GM12873 (cell line): ENCODE measurements at regions not wholly inside any gene's neighbourhood (a gene's known extent, or its start where the extent isn't known, plus 50 kb on each side); places are given as distances from the start of the nearest gene placed in this dataset.

ENCODE experiments used
- TF ChIP-seq, protein P1 (sequence below): IDR thresholded peaks from 2 replicates; pipeline ENCODE4 v1.5.1; 2012; ENCODE audit warnings: low read depth, mild to moderate bottlenecking, moderate library complexity, low read length, control low read depth; ENCODE audit not compliant: insufficient read depth; ENCODE audit errors: missing control alignments

GRCh38 chr9:16282718-16283117 is 587.8 kb downstream of the BNC2 start:
- TF ChIP-seq, protein P1, sequence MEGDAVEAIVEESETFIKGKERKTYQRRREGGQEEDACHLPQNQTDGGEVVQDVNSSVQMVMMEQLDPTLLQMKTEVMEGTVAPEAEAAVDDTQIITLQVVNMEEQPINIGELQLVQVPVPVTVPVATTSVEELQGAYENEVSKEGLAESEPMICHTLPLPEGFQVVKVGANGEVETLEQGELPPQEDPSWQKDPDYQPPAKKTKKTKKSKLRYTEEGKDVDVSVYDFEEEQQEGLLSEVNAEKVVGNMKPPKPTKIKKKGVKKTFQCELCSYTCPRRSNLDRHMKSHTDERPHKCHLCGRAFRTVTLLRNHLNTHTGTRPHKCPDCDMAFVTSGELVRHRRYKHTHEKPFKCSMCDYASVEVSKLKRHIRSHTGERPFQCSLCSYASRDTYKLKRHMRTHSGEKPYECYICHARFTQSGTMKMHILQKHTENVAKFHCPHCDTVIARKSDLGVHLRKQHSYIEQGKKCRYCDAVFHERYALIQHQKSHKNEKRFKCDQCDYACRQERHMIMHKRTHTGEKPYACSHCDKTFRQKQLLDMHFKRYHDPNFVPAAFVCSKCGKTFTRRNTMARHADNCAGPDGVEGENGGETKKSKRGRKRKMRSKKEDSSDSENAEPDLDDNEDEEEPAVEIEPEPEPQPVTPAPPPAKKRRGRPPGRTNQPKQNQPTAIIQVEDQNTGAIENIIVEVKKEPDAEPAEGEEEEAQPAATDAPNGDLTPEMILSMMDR: no peak

DNA sequence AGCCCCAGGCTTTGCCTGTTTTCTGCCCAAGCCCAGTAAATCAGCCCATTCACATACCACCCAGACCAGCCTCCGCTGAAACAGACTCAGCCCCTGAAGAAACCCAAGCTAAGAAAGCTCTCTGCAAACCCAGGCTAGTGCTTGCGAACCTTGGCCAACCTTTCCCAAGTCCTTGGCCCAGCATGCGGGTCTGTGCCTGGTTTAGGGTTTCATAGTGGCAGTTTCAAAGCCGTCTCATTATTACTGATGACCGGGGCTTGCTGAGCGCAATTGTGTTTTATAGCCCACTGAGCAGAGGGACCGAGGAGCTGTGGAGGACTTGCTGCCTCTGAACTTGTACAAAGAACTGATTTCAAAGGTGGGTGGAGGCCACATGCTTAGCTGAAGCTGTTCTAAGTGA is 584.3 kb downstream of the BNC2 start:
- TF ChIP-seq, protein P1: no peak

- TF ChIP-seq, protein P1: no peak
Measured at GRCh38 chr9:16289639-16290038, 580.8 kb downstream of the BNC2 start.

GRCh38 chr9:16290169-16290568 is 580.3 kb downstream of the BNC2 start:
- TF ChIP-seq, protein P1: peak; percentile 25

DNA sequence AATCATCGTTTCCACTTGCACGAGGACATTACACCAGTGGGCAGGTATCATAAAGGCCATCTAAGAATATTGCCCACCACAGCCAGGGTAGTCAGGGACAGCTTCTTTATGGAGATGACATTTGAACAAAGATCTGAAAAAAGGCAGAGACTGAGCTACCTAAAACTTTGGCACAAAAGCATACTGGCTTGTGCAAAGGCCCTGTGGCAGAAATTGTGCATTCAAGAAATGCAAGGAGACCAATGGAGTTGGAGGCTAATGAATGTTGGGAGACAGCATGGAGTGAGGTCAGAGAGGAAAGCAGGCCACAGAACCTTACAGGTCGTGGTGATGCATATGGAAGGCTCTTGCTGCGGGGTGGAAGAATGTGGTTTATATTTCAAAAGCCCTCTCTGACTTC is 578.5 kb downstream of the BNC2 start:
- TF ChIP-seq, protein P1: no peak

- TF ChIP-seq, protein P1: no peak
Measured at GRCh38 chr9:16293610-16294009, 576.9 kb downstream of the BNC2 start.

DNA sequence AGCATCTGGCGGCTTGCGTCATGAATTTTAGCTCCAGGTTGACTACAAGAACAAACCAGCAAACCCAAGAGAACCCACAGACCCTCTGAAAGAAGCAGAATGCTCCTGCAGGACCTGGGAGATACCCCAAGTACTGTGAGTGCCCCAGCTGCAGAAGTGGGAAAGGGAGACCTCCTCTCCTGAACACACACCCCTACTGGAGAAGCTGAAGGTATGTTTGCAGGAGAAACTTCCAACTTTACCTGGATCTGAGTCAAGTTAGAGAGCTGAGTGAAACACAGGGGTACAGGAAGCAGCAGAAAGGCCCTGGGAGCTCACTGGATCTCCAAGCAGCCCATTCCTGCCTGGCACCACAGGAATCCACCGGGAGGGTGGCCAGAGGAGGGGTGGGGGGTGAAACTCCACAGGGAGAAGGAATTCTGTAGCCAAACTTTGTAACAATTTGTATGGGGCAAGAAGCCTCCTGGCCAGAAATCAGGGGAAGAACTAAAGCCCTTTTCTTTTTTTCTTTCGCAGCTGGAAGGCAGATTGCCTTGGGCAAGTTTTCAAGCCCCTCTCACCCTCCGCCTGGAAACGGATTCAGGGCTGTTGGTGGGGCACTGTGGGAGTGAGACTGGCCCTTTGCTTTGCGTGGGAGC is 576.2 kb downstream of the BNC2 start:
- TF ChIP-seq, protein P1: no peak
